NCI-H526 treated with DMSO at 0.1 percent for 48 hours (cell line): ENCODE measurements at regions not wholly inside any gene's neighbourhood (a gene's known extent, or its start where the extent isn't known, plus 50 kb on each side); places are given as distances from the start of the nearest gene placed in this dataset.

Source experiments
- DNase-seq: peaks from one replicate; lab custom pipeline; 2025; lab: John Stamatoyannopoulos, UW

DNA sequence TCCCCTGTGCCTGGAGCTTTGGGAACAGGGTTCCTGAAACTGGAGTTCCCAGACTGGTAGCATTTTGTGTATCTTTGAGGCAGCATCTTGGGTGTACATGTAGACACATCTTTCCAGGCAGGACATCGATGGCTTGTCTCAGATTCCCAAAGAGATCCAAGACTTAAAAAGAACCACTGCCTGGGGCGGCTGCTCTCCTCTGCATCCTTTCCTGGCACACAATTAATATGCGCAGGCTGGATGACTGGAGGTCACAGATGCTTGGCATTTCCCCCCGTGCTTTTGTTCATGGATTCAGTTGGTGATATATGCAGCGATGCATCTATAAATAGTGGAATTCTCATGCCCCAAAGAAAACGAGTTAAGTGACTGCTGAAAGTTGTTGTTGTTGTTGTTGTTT, 80.5 kb downstream of the CLDN34 start:
- DNase-seq: no peak

DNA sequence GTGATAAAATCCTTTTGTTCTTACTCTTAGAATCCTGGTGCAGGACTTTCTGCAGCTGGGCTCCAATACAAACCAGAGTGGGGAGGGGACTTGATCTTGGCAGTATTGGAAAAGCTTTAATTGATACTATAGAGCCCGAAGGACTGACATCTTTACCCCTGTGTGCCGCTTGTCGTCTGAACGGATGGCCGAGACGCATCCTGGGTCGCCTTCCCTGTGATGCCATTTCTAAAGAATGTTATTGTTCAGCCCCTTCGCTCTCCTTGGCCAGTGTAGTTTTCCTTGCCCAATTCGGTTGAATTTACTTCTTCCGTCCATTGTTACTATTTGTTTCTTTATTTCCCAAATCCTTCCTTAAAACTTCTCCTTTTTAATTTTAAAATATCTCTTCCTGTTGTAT, 80.9 kb downstream of the CLDN34 start:
- no peak for DNase-seq

DNA sequence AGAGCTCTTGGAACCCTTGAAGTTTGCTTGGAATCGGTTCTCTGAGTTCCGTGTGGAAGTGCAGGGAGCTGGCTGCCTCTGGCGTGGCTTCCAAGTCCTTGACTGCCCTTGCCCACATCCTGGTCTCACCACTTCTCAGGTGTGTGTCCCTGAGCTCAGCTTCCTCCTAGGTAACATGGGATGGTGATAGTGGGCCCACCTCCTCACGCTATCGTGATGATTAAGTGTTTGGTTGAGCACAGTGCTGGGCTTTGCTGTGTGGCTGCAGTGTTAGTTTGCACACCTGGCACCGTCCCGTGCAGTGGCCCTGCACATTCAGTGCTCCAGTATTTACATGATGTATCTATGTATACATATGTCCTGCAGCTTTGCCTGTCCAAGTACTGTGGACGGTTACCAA, 81.5 kb downstream of the CLDN34 start:
- DNase-seq: no peak

DNA sequence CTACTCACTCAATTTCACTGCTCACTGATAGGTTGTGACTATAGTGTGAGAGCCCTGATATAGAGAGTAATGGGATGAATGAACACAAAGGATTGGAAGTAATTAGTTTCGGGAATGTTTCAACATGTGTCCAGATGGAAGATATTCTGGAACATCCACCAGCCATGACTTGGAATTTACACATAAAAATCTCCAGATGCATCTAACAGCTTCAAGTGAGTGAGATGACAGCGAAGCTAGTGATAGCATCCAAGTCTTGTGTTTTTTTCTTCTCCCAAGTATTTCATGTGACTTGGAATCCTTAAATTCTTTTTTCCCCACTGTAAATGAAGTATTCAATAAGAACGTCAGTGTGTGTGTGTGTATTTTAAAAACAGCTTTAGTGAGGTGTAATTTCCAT, 82.1 kb downstream of the CLDN34 start:
- no peak for DNase-seq

DNA sequence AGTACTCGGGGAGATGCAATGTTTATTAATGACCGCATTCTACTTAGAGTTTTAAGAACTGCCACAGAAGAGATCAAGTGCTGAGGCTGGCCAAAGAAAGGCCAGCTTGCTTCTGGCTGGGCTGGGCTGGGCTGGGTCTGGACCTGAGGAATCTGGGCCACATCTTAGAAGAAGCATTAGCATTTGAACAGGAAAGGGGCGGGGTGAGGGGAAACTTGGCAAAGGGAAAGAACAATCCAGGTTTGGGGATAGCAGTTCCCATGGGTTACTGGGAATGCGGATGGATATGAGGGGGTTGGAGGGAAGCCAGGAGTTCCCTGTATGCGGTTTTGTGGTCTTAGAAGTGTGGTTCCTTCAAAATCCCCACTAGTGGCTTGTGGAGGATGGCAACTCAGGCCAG, 83.3 kb downstream of the CLDN34 start:
- no peak for DNase-seq

DNA sequence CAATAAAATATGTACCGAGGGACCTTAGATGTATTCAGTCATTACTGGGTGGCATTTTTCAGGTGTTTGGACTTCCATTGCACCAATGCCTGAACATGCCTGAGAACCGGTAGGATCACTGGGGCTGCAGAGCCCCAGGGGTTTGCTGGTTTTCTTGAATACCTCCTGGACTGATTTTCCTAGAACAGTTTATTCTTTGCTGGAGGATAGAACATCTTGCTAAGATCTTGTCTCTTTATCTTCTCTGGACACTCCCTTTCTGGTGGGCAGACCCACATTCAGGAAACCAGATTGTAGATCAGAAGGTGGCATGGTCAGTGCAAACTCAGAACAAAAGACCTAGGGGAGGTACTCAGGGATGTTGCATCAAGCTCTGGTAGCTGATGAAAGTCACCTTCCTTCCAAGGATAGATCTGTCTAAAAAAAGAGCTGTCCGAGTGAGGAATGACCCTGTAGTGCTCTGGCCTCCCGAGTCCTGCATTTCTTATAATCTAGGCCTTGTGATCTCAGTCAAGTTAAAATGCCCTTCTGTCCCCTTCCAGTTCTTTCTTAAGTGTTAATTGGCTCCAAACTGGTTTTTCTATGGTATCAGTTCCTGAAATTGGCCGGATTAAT, 84.8 kb downstream of the CLDN34 start:
- no peak for DNase-seq

DNA sequence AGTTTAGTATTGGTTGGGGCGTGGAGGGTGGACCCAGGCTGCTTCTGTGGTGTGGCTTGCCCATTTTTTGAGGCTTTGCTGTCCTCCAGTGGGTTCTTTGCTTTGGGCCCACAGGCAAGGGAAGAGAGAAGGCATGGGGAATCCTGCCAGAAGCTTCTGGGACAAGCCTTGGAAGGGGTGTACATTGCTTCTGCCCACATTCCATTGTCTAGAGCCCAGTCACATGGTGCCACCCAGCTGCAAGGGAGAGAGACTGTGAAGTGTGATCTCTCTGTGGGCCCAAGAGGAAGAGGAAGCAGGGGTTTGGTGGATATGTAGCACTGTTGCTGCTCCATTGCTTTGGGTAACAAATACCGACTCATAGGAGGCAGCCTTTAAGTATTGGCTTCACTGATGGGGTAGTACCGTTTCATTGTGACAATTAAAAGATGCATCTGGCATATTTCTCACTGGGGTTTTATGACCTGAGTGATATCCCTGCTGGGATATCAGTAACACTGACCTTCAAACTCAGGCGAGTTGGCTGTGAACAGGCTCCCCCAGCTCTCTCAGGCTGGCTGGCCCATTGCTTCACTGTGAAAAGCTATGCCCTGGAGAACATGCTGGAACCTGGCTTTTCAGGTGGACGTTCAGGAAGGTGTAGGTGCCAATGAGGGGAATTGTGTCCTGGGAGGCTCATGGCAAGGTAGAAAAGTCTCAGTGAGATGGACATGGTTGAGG, 85.9 kb downstream of the CLDN34 start:
- DNase-seq: no peak

DNA sequence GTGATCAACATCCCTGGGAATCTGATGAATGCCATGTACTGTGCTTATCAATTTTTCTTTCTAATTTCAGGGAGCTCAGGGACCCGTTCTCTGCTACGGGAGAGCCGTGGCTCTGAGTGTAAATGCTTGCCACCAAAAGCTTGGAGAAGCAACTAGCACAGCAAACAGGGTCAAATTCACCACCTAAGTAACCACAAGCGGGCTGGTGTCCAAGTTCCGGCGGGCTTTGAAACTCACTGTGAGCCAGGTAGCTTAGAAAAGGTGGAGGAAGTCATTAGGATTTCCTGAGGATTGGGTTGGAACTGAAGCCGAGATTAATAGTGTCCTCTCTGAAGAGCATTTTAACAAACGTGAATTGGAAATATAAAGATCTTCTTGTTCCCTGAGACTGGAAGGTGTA, 87.2 kb downstream of the CLDN34 start:
- DNase-seq: no peak

DNA sequence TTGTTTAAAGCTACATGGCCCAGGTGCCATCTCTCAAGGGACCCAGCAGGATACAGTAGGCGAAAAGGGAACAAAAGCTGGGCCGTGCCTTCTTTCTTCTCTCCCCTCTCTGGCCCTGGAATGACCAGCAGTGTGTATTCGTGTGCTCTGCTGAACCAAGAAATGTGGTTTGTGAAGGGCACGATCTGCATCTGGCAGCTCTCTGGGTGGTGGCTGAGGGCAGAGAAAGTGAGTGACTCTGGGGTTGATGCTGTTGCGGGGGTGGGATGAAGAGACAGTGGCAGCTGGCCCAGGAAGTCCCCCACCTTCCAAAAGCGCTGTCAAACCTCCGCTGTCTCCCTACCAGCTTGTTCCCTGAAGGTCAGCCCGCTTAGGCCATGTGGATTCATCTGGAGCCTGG, 88.3 kb downstream of the CLDN34 start:
- no peak for DNase-seq

DNA sequence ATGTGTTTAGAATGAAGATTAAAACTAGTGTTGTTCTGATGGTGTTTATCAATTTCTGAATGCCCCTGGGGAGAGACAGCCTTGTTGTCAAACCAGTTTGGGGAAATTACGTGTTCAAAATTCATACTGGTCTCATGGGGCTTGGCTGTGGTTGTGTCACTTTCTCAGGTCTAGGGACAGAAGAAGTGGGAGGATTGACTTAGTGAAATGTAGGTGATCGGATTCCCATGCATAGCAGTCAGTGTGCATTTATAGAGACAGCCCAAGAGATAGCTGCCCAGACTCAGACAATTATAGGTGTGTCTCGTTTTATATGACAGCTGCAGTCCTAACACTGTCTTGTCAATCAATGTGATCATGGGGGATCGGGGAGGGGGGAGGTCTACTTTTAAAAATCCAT, 94.4 kb upstream of the CLCN4 start:
- peak; percentile 52 for DNase-seq

DNA sequence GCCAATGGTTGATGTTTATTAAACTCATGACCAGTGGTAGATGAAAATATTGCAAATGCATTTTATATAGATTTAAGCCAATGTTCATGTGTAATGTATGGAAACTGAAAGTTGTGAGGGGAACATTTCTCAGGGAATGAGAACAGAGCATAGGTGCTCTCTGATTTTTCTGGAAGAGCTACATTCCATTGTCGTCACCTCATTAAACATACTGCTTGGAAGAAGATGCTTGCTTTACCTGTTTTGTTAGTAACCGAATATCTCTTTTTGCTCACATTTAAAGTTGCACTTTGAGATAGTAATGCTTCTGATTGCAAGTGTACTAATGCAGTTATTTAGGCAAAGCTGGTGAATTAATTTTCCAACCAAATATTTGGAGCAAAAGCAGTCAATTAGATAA, 93.8 kb upstream of the CLCN4 start:
- no peak for DNase-seq

DNA sequence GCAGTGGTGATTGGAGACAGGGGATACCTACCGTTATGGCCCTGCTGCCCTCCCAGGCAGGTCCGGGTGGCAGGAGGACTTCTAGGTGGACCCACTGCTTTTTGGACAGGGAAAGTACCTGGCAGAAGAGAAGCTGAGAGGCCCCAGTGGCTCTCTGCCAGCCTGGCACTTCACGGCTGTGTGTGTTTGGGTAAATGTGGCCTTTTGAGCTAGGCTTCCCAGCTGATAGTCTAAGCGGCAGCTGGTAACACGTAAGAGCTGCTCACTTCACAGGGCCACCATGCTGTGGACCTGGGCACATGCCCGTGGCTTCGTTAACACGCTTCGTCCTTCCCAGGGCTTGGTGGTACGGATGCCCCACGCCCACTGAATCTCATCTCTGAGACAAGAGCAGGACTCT, 92.0 kb upstream of the CLCN4 start:
- peak; percentile 3 for DNase-seq

DNA sequence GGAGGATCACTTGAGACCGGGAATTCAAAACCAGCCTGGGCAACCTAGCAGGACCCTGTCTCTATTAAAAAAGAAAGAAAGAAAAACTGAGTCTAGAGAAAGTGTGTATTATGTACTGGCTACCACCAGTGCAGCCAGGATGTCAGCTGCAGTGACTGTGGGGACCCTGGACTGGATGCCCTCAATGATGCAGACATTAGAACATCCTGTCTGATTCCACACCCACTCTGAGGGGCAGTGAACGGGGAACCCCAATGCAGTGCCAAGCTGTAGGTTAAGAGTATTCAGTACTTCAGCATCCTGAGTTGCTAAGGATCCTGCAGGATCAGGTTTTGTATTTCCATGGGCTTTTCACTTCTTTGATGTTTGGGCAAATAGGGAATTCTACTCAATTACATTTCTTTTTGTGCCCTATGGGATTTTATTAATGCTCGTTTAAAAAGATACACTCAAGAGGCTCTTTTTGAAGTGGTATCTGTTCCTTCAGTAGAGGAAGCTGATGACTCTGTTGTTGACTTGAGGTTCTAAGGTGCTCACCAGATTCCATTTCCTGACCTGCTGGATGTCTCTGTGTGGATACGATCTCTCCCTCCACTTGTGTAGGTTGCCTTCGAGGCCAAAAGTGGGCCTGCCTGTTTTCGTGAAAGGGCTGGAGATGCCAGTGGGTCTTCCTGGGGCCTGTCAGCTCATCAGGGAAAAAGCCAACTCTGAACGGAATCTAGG, 85.9 kb upstream of the CLCN4 start:
- no peak for DNase-seq

DNA sequence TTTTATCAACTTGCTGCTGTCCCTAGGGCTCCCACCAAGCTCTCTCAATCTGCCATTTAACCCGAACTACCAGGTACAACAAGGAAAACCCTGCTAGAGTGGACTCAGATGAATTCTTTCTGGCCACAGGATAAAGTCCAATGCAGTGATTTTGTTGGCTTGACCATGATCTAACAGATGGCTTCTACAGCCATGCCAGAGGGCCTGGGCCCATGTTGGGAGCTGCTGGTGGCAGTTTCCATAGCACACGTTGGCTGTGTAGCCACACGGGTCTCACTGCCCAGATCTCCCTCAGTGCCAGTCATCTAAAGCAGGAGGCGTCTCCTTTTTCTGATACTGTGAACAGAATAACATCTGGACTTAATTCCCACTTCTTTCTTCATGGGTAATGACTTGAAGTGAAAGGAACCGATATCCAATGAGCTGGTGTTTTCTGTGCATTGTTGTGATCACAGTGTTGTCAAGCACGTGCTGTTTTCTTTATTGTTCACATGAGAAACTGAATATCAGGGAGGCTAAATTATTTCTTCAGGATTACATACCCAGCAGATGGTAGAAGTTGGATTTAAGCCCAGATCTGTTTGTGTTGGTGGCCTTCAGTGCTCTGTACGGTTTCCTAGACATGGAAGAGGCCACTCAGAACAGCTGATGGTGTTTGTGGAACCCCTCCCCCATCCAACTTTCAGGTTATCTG, 85.2 kb upstream of the CLCN4 start:
- no peak for DNase-seq

DNA sequence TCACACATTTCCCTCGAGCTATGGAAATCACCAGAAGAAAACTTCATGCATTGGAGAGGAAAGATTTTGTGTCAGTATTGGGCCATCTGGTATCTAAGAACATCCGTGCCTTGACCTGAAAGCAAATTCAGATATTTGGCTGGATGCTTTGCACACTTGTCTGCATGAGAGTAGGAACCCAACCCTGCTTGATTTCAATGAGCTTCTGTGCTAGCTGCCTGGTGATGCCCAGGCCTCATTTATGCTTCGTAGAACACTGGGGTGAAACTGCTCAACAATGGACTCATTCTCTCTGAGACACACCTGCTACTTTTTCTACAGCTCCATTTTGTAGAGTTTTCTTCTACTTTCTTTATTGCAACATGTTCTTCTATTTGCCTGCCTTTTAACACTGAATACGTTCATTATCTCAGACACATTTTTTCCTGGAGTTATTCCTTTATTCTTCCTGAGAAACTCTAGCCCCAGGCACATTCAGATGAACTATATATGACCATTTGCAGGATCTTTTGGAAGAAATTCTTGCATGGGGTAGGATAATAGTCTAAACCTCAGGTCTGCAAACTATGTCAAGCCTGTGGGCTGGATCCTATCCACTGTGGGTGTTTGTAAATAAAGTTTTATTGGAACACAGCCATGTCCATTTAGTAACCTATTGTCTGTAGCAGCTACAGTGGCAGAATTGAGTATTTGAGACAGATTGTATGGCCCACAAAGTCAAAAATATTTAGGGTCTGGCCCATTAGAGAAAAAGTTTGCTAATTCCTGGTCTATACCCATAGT, 83.8 kb upstream of the CLCN4 start:
- DNase-seq: no peak

DNA sequence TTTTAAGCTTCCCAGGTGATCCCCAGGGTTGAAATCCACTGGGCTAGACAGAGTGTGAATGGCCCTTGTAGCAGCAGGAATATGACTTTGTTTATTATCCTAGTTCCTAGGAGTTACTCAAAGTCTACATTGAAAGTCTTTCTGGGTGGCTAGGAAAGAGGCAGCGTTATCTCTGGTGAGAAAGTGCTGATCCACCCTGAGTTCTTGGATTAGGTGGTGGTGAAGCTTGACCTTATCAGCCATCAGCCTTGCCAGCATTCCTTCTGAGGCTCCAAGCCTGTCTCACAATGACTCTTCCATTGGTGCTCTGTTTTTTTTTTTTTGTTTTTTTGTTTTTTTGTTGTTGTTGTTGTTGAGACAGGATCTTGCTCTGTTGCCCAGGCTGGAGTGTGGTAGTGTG, 83.1 kb upstream of the CLCN4 start:
- no peak for DNase-seq

DNA sequence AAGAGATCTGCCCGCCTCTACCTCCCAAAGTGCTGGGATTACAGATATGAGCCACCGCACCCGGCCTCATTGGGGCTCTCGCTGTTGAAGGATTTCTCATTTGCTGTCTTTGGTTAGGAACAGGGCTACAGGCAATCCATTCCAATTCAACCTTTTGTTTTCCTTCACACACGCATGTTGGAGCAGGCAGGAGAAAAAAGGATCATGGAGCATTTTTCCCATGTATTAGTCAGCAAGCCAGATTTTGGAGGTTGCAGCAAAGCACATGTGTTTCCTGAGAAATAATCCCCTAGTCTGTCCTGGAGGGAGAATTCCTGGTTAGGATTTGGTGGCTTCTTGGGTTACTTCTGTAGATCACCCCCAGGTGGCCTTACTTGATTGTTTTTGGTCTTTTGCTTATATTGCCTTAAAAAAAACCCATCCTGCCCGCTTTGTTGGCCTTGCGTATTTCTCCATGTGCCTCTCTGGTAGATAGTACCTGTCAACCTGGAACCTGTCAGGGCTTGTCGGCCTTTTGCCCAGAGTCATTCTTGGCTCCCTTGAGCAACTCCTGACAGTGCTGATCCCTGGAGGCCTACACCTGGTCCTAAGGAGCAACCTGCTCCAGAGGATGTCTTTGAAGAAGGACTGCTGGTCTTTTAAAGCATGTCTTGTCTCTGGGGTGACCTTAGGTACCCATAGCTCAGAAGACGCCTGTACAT, 82.4 kb upstream of the CLCN4 start:
- no peak for DNase-seq

DNA sequence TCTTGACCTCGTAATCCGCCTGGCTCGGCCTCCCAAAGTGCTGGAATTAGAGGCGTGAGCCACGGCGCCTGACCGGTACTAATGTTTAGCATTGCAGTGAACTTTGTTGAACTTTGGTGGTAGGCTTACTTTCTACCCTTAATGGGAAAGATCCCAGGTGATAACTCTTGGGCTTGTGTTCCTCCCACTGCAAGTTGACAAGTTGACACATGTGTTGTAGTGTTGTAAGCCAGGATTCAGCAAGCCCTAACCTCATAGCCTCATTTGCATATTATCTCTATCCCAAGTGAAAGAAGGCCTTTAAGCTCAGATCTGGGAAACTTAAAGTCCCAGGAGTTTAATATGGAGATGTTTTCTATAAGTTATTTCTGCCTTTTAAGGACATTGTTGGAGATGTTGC, 80.0 kb upstream of the CLCN4 start:
- peak; percentile 2 for DNase-seq

DNA sequence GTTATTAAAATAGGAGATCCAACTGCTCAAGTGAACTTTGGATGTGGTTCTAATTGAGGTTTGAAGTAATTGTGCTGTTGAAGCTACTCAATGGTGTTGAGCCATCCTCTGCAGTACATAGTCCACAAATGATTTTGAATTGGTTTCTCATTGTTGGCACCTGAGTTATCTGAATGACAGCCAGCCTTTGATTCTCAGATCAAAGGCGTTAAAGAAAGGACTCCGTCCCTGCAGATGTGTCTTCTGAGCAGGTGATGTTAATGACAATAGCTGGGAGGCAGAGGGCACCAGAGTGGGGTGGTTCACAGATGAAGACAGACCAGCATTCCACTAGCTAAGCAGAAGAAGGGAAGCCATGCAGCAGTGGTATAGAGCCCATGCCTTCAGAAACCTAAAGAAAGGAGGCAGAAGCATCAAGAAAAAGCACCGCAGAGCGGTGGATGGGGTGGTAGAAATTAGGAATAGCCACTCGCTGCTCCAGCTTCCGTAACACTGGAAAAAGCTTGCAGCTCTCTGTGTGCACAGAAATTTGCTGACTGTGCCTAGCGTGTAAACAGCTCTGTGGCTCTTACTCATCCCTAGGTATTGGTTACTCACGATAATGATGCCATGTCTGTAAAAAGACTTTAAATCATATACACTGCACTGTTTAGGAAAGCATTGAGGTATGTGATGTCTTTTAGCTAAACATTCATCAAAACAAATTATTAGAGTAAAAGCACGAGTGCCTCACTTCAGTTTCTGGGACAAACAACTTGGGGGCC, 79.2 kb upstream of the CLCN4 start:
- no peak for DNase-seq

DNA sequence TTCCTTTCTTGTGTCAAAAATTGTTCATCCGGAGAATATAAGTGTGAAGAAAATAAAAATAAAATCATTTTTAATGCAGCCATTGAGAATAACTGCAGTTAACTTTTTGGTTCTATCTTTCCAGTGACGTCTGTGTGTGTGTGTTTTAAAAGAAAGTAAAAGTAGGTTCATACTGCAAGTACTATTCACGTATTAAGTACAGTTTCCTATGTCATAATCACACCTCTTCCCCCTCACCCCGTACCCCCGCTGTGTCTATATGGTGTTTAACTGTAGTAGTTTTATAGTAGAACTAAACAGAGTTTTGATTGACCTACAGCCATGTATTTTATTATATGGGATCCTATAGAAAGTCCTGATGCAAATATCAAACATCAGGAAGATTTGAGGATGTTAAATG, 78.5 kb upstream of the CLCN4 start:
- DNase-seq: no peak

DNA sequence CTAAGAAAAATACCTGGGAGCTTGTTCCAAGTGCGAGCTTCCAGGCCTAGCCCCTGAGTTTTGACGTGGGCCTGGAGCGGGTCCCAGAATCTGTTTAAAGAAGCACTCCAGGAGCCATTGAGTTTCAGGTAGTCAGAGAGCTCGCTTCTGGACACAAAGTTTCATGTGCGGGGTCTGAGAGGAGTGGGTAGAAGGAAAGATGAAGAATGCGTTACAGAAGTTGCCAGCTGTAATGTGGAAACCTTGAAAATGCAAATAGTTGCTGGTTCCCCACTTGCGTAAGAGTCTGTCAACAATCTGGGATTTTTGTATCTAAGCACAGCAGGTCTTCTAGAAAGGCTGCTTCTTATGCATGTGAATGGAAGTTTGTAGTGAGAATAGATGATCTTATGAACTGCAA, 77.5 kb upstream of the CLCN4 start:
- no peak for DNase-seq
